ENCODE measurements at regions not wholly inside any gene's neighbourhood (a gene's known extent, or its start where the extent isn't known, plus 50 kb on each side); places are given as distances from the start of the nearest gene placed in this dataset.

GRCh38 chr16:9226924-9227323 lies 135.5 kb downstream of the HAPSTR1 start:
- TF ChIP-seq CTCF (IDR thresholded peaks at IDR 0.05) (no peak), SIN3A (IDR thresholded peaks at IDR 0.05; ENCODE audit: borderline replicate concordance, insufficient read depth, low read depth, low read length) (no peak), POLR2AphosphoS5 (IDR thresholded peaks at IDR 0.05; ENCODE audit: low read depth, low read length) (no peak), REST (IDR thresholded peaks at IDR 0.05; ENCODE audit: insufficient read depth in 1 of 2, low read depth in 2 of 2, low read length in 1 of 2) (peak in 1 of 2 experiments; percentile 46; a peak in 1 of 4 replicates), TCF7L2 (IDR thresholded peaks at IDR 0.05; ENCODE audit: low read depth, low read length) (no peak)
